Activated T-cell treated with anti-CD3 and anti-CD28 coated beads, Interleukin-2, amount 50 U/mL, for 48 hours (primary cell): ENCODE measurements at regions not wholly inside any gene's neighbourhood (a gene's known extent, or its start where the extent isn't known, plus 50 kb on each side); places are given as distances from the start of the nearest gene placed in this dataset.
"Not testable (repeated sequence)": the region's sequence is repeated elsewhere in the genome, so short reads cannot be mapped to it uniquely, and the experiment has no call there.

Source experiments
- DNase-seq, 2 experiments: peaks; one replicate each; pipeline ENCODE4 v3.0.0-alpha.2; 2020

GRCh38 chr12:5268424-5269210 is 163.3 kb upstream of the NTF3 start:
- DNase-seq: no peak

- DNase-seq: no peak
These were observed 162.1 kb upstream of the NTF3 start for GRCh38 chr12:5269846-5270245.

GRCh38 chr12:5272018-5272785 is 159.7 kb upstream of the NTF3 start:
- DNase-seq: no peak

GRCh38 chr12:5273709-5274108 is 158.2 kb upstream of the NTF3 start:
- DNase-seq: no peak

GRCh38 chr12:5276327-5276880 is 155.5 kb upstream of the NTF3 start:
- DNase-seq: no peak

- no peak for DNase-seq
These were observed 151.8 kb upstream of the NTF3 start for GRCh38 chr12:5280086-5280485.

- DNase-seq: not testable (repeated sequence)
These were observed 141.5 kb upstream of the NTF3 start for GRCh38 chr12:5290368-5290767.

GRCh38 chr12:5292651-5293050 is 139.3 kb upstream of the NTF3 start:
- DNase-seq: no peak

GRCh38 chr12:5293773-5294172 is 138.1 kb upstream of the NTF3 start:
- DNase-seq: no peak

GRCh38 chr12:5294274-5295070 is 137.4 kb upstream of the NTF3 start:
- no peak for DNase-seq

GRCh38 chr12:5295151-5295550 is 136.8 kb upstream of the NTF3 start:
- no peak for DNase-seq

GRCh38 chr12:5295996-5296395 is 135.9 kb upstream of the NTF3 start:
- DNase-seq: no peak

GRCh38 chr12:5301539-5301938 is 130.4 kb upstream of the NTF3 start:
- no peak for DNase-seq

GRCh38 chr12:5305425-5305824 is 126.5 kb upstream of the NTF3 start:
- no peak for DNase-seq

GRCh38 chr12:5305886-5306545 is 125.9 kb upstream of the NTF3 start:
- DNase-seq: no peak

- no peak for DNase-seq
These were observed 124.8 kb upstream of the NTF3 start for GRCh38 chr12:5307065-5307464.

- DNase-seq: no peak
These were observed 123.7 kb upstream of the NTF3 start for GRCh38 chr12:5308216-5308615.

- DNase-seq: no peak
These were observed 122.9 kb upstream of the NTF3 start for GRCh38 chr12:5308996-5309395.

- no peak for DNase-seq
These were observed 122.3 kb upstream of the NTF3 start for GRCh38 chr12:5309654-5310053.

- no peak for DNase-seq
These were observed 121.8 kb upstream of the NTF3 start for GRCh38 chr12:5310151-5310550.

GRCh38 chr12:5317556-5317955 is 114.4 kb upstream of the NTF3 start:
- DNase-seq: no peak

GRCh38 chr12:5318874-5319273 is 113.0 kb upstream of the NTF3 start:
- no peak for DNase-seq
